AG04449 (cell line): ENCODE measurements at regions not wholly inside any gene's neighbourhood (a gene's known extent, or its start where the extent isn't known, plus 50 kb on each side); places are given as distances from the start of the nearest gene placed in this dataset.
"Not testable (repeated sequence)": the region's sequence is repeated elsewhere in the genome, so short reads cannot be mapped to it uniquely, and the experiment has no call there.

Experiments
- CTCF ChIA-PET: fragments of 350-600 bp; formaldehyde crosslinking; extraction: SDS; loops from one replicate; lab custom pipeline; 2021; ENCODE audit warnings: antibody characterized with exemption; lab: Yijun Ruan, JAX
- POLR2A ChIA-PET: fragments of 400-600, 350-600 bp; formaldehyde crosslinking; extraction: SDS; loops from one replicate; lab custom pipeline; 2020; ENCODE audit warnings: antibody characterized with exemption, inconsistent platforms; lab: Yijun Ruan, JAX
- DNase-seq: peaks from one replicate; pipeline ENCODE4 v3.0.0-alpha.2; 2010; ENCODE audit warnings: low read depth, low spot score
- H3K4me3 ChIP-seq: 2 replicates; pipeline ENCODE4 v1.5.1; 2011; ENCODE audit warnings: low read depth, mild to moderate bottlenecking, control low read depth, low read length
- CTCF ChIP-seq: IDR thresholded peaks from one replicate; pipeline ENCODE4 v1.5.1; 2011; ENCODE audit warnings: mild to moderate bottlenecking, moderate library complexity, low read length, control low read depth, inconsistent platforms; ENCODE audit not compliant: insufficient read depth; ENCODE audit errors: missing control alignments

- ChIA-PET POLR2A (no interaction called here), CTCF (no interaction called here)
- DNase-seq, result no peak
- no peak for TF ChIP-seq CTCF
- H3K4me3 ChIP-seq, result no peak overlapping the region
Observed at GRCh38 chr22:48760481-48761390, 1066.9 kb downstream of the BRD1 start.

GRCh38 chr22:48758881-48759875 lies 1068.5 kb downstream of the BRD1 start:
- POLR2A ChIA-PET, result no interaction called here
- DNase-seq, result no peak
- CTCF ChIA-PET, result no interaction called here
- no peak overlapping the region for H3K4me3 ChIP-seq
- TF ChIP-seq CTCF, result no peak

- H3K4me3 ChIP-seq, result no peak overlapping the region
- ChIA-PET CTCF (no interaction called here), POLR2A (no interaction called here)
- no peak for TF ChIP-seq CTCF
- no peak for DNase-seq
Observed at GRCh38 chr22:48757985-48758561, 1069.6 kb downstream of the BRD1 start.

GRCh38 chr22:48757581-48757980 lies 1070.1 kb downstream of the BRD1 start:
- POLR2A ChIA-PET, result no interaction called here
- no peak overlapping the region for H3K4me3 ChIP-seq
- TF ChIP-seq CTCF, result no peak
- CTCF ChIA-PET, result no interaction called here
- DNase-seq, result no peak

- CTCF ChIA-PET, H3K4me3 ChIP-seq, DNase-seq, POLR2A ChIA-PET: not testable (repeated sequence)
Observed at GRCh38 chr22:48757135-48757534, 1070.5 kb downstream of the BRD1 start.

GRCh38 chr22:48756146-48757111 lies 1071.2 kb downstream of the BRD1 start:
- DNase-seq, result no peak
- ChIA-PET CTCF (no interaction called here), POLR2A (no interaction called here)
- no peak overlapping the region for H3K4me3 ChIP-seq
- TF ChIP-seq CTCF, result no peak
